22Rv1 (cell line): ENCODE measurements at regions not wholly inside any gene's neighbourhood (a gene's known extent, or its start where the extent isn't known, plus 50 kb on each side); places are given as distances from the start of the nearest gene placed in this dataset.
"Not testable (repeated sequence)": the region's sequence is repeated elsewhere in the genome, so short reads cannot be mapped to it uniquely, and the experiment has no call there.

Source experiments
- CTCF ChIP-seq: fragments of 450-650 bp; IDR thresholded peaks from 2 replicates; pipeline ENCODE4 v1.5.1; 2017; ENCODE audit warnings: mild to moderate bottlenecking
- ZFX ChIP-seq: fragments of 450-650 bp; IDR thresholded peaks from 2 replicates; pipeline ENCODE4 v1.6.1; 2017; ENCODE audit warnings: antibody characterized with exemption, borderline replicate concordance

- not testable (repeated sequence) for TF ChIP-seq CTCF, ZFX
Observed at GRCh38 chr1:218015106-218015505, 270.0 kb upstream of the RRP15 start.
